GM23338 (cell line): ENCODE measurements at regions not wholly inside any gene's neighbourhood (a gene's known extent, or its start where the extent isn't known, plus 50 kb on each side); places are given as distances from the start of the nearest gene placed in this dataset.

Source experiments
- ATAC-seq: fragments of 200-7000 bp; cut with Tn5 transposase; 3 replicates; pipeline ENCODE4 v1.9.1; 2020
- DNase-seq: peaks from one replicate; pipeline ENCODE4 v3.0.0-alpha.2; 2015; ENCODE audit warnings: low spot score
- H2AFZ ChIP-seq: fragments of 200-600 bp; sonication (generic); 2 replicates; pipeline ENCODE4 v1.8.0; 2016; ENCODE audit warnings: antibody characterized with exemption, mild to moderate bottlenecking, moderate library complexity
- H3F3A ChIP-seq: fragments of 200-600 bp; sonication (generic); replicated peaks from 2 replicates; pipeline ENCODE4 v1.8.0; 2017; ENCODE audit warnings: antibody characterized with exemption, mixed run types, low read depth
- H3K27ac ChIP-seq: fragments of 200-600 bp; sonication (generic); 2 replicates; pipeline ENCODE4 v1.6.1; 2016; ENCODE audit warnings: low read depth
- H3K27me3 ChIP-seq: fragments of 200-600 bp; sonication (generic); 2 replicates; pipeline ENCODE4 v1.8.0; 2016; ENCODE audit warnings: mild to moderate bottlenecking, mixed run types, moderate library complexity; ENCODE audit not compliant: insufficient read depth
- H3K36me3 ChIP-seq: fragments of 200-600 bp; sonication (generic); 2 replicates; pipeline ENCODE4 v1.8.0; 2016; ENCODE audit warnings: mild to moderate bottlenecking; ENCODE audit not compliant: insufficient read depth
- H3K4me1 ChIP-seq: fragments of 200-600 bp; sonication (generic); 2 replicates; pipeline ENCODE4 v1.8.0; 2016; ENCODE audit warnings: mild to moderate bottlenecking, moderate library complexity; ENCODE audit not compliant: insufficient read depth
- H3K4me2 ChIP-seq: fragments of 200-600 bp; sonication (generic); 2 replicates; pipeline ENCODE4 v1.7.1; 2017; ENCODE audit warnings: mixed run types
- H3K4me3 ChIP-seq: fragments of 200-600 bp; sonication (generic); 2 replicates; pipeline ENCODE4 v1.6.1; 2016; ENCODE audit warnings: mixed run types
- H3K79me2 ChIP-seq: fragments of 200-600 bp; sonication (generic); replicated peaks from 2 replicates; pipeline ENCODE4 v1.8.0; 2017; ENCODE audit warnings: mild to moderate bottlenecking; ENCODE audit not compliant: insufficient read depth
- H3K9me2 ChIP-seq: fragments of 200-600 bp; sonication (generic); 2 replicates; pipeline ENCODE4 v1.8.0; 2017; ENCODE audit not compliant: insufficient read depth
- H4K20me1 ChIP-seq: fragments of 200-600 bp; sonication (generic); replicated peaks from 2 replicates; pipeline ENCODE4 v1.8.0; 2017; ENCODE audit warnings: mild to moderate bottlenecking; ENCODE audit not compliant: insufficient read depth
- H3K27ac Mint-ChIP-seq: 2 replicates; pipeline ENCODE4 v1.8.0; 2020; ENCODE audit warnings: inconsistent platforms, mild to moderate bottlenecking, moderate library complexity, mixed read lengths
- H3K27me3 Mint-ChIP-seq: 3 replicates; pipeline ENCODE4 v1.8.0; 2022; ENCODE audit warnings: low read depth, mild to moderate bottlenecking, moderate library complexity, mixed read lengths, inconsistent platforms; ENCODE audit not compliant: insufficient read depth, poor library complexity
- H3K36me3 Mint-ChIP-seq: 3 replicates; pipeline ENCODE4 v1.8.0; 2021; ENCODE audit warnings: low read depth, mild to moderate bottlenecking, inconsistent platforms, moderate library complexity, mixed read lengths
- H3K4me1 Mint-ChIP-seq: 3 replicates; pipeline ENCODE4 v1.8.0; 2020; ENCODE audit warnings: mild to moderate bottlenecking, inconsistent platforms, mixed read lengths
- H3K4me3 Mint-ChIP-seq: 3 replicates; pipeline ENCODE4 v1.8.0; 2021; ENCODE audit warnings: moderate library complexity, mild to moderate bottlenecking, inconsistent platforms, mixed read lengths
- H3K9me3 Mint-ChIP-seq: 3 replicates; pipeline ENCODE4 v1.8.0; 2020; ENCODE audit warnings: moderate library complexity, mild to moderate bottlenecking, inconsistent platforms, mixed read lengths
- CREB1 ChIP-seq: fragments of 250-450 bp; sonication (Bioruptor Pico); IDR thresholded peaks from 2 replicates; pipeline ENCODE4 v1.5.0; 2020; ENCODE audit warnings: low read depth, mild to moderate bottlenecking, moderate library complexity
- CTCF ChIP-seq, 2 experiments: fragments of 200-600 bp in 1 of 2; sonication (generic) in 1 of 2; conservative IDR thresholded peaks; 2 replicates each; pipeline versions ENCODE4 v1.5.1 to v1.6.1; 2016 to 2017; ENCODE audit warnings: antibody characterized with exemption in 2 of 2, low read depth in 2 of 2, mild to moderate bottlenecking in 2 of 2, moderate library complexity in 1 of 2
- EZH2 ChIP-seq: fragments of 200-600 bp; sonication (generic); IDR thresholded peaks from one replicate; pipeline ENCODE4 v1.8.0; 2017; ENCODE audit warnings: antibody characterized with exemption, mild to moderate bottlenecking, low read depth; ENCODE audit not compliant: unreplicated experiment
- EZH2phosphoT487 ChIP-seq: fragments of 200-600 bp; sonication (generic); IDR thresholded peaks from one replicate; pipeline ENCODE4 v1.8.1; 2018; ENCODE audit warnings: antibody characterized with exemption; ENCODE audit not compliant: unreplicated experiment
- JUNB ChIP-seq: IDR thresholded peaks from one replicate; pipeline ENCODE4 v1.6.1; 2016; ENCODE audit warnings: antibody characterized with exemption; ENCODE audit not compliant: unreplicated experiment
- NANOG ChIP-seq: IDR thresholded peaks from 2 replicates; pipeline ENCODE4 v1.6.1; 2016; ENCODE audit warnings: antibody characterized with exemption, borderline replicate concordance
- POLR2AphosphoS5 ChIP-seq: IDR thresholded peaks from 2 replicates; pipeline ENCODE4 v1.6.1; 2016; ENCODE audit warnings: antibody characterized with exemption, low read depth
- STAT1 ChIP-seq: IDR thresholded peaks from one replicate; pipeline ENCODE4 v1.6.1; 2016; ENCODE audit warnings: antibody characterized with exemption; ENCODE audit not compliant: unreplicated experiment
- ZNF114 ChIP-seq: fragments of 250-450 bp; sonication (Bioruptor Pico); IDR thresholded peaks from 2 replicates; pipeline ENCODE4 v1.5.0; 2020; ENCODE audit warnings: mild to moderate bottlenecking, moderate library complexity
- ZNF331 ChIP-seq: fragments of 250-450 bp; sonication (Bioruptor Pico); IDR thresholded peaks from 2 replicates; pipeline ENCODE4 v1.5.0; 2020; ENCODE audit warnings: low read depth, mild to moderate bottlenecking, moderate library complexity
- ZNF462 ChIP-seq: fragments of 250-450 bp; sonication (Bioruptor Pico); IDR thresholded peaks from 2 replicates; pipeline ENCODE4 v1.5.0; 2020; ENCODE audit warnings: mild to moderate bottlenecking, moderate library complexity
- TF ChIP-seq, protein P1 (sequence below): IDR thresholded peaks from 2 replicates; pipeline ENCODE4 v1.6.1; 2016; ENCODE audit warnings: antibody characterized with exemption
- TF ChIP-seq, protein P2 (sequence below): IDR thresholded peaks from one replicate; pipeline ENCODE4 v1.6.1; 2018; ENCODE audit warnings: antibody characterized with exemption; ENCODE audit not compliant: unreplicated experiment

GRCh38 chr1:104726917-104727316 is 977.2 kb downstream of the AMY1C start:
- DNase-seq: no peak
- Histone ChIP-seq H3K27me3 (no peaks in the 10 kb centered on the region), H4K20me1 (no peaks in the 10 kb centered on the region), H3K4me1 (no peaks in the 10 kb centered on the region), H3K9me2 (no peaks in the 10 kb centered on the region), H3F3A (no peaks in the 10 kb centered on the region), H3K36me3 (no peaks in the 10 kb centered on the region), H3K4me2 (no peak overlapping the region), H2AFZ (no peak overlapping the region), H3K79me2 (no peaks in the 10 kb centered on the region), H3K27ac (no peak overlapping the region), H3K4me3 (no peak overlapping the region)
- Mint-ChIP-seq H3K4me3 (no peak overlapping the region), H3K4me1 (peaks cover 2% of the 10 kb centered on the region; the same call in 2 of the 3 replicates), H3K36me3 (no peaks in the 10 kb centered on the region), H3K27me3 (peaks cover 4% of the 10 kb centered on the region), H3K27ac (no peak overlapping the region), H3K9me3 (no peaks in the 10 kb centered on the region)
- TF ChIP-seq NANOG (no peak), CTCF (conservative IDR thresholded peaks at IDR 0.05; ENCODE audit: low read depth in 2 of 2) (no peak), POLR2AphosphoS5 (no peak), ZNF331 (CRISPR knock-in tag) (no peak), CREB1 (CRISPR knock-in tag) (no peak), EZH2 (no peak), ZNF462 (CRISPR knock-in tag) (no peak), ZNF114 (CRISPR knock-in tag) (no peak), STAT1 (no peak), JUNB (no peak), EZH2phosphoT487 (no peak)
- TF ChIP-seq, protein P1, sequence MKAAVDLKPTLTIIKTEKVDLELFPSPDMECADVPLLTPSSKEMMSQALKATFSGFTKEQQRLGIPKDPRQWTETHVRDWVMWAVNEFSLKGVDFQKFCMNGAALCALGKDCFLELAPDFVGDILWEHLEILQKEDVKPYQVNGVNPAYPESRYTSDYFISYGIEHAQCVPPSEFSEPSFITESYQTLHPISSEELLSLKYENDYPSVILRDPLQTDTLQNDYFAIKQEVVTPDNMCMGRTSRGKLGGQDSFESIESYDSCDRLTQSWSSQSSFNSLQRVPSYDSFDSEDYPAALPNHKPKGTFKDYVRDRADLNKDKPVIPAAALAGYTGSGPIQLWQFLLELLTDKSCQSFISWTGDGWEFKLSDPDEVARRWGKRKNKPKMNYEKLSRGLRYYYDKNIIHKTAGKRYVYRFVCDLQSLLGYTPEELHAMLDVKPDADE: no peak
- TF ChIP-seq, protein P2, sequence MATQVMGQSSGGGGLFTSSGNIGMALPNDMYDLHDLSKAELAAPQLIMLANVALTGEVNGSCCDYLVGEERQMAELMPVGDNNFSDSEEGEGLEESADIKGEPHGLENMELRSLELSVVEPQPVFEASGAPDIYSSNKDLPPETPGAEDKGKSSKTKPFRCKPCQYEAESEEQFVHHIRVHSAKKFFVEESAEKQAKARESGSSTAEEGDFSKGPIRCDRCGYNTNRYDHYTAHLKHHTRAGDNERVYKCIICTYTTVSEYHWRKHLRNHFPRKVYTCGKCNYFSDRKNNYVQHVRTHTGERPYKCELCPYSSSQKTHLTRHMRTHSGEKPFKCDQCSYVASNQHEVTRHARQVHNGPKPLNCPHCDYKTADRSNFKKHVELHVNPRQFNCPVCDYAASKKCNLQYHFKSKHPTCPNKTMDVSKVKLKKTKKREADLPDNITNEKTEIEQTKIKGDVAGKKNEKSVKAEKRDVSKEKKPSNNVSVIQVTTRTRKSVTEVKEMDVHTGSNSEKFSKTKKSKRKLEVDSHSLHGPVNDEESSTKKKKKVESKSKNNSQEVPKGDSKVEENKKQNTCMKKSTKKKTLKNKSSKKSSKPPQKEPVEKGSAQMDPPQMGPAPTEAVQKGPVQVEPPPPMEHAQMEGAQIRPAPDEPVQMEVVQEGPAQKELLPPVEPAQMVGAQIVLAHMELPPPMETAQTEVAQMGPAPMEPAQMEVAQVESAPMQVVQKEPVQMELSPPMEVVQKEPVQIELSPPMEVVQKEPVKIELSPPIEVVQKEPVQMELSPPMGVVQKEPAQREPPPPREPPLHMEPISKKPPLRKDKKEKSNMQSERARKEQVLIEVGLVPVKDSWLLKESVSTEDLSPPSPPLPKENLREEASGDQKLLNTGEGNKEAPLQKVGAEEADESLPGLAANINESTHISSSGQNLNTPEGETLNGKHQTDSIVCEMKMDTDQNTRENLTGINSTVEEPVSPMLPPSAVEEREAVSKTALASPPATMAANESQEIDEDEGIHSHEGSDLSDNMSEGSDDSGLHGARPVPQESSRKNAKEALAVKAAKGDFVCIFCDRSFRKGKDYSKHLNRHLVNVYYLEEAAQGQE: no peak
- no peak for ATAC-seq
